ENCODE measurements at regions not wholly inside any gene's neighbourhood (a gene's known extent, or its start where the extent isn't known, plus 50 kb on each side); places are given as distances from the start of the nearest gene placed in this dataset.

DNA sequence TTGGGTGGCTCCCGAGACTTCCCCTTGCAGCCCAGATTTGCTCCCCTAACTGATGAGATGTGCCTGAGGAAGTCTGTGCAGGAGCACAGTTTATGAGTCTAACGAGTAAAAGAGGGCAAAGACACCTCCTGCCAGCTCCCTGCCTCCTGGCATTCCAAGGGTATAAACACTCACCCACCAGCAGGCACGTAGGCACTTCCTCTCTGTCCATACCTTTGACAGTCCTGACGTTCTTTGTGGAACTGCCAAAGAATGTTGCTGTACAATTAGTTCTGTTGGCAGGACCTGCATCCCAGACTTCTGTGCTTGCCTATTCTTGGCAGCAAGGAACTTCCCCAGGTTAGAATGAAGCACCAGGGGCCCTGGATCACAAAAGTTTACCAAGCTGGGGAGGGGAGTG is 889.3 kb downstream of the BCL11B start:
- TF ChIP-seq POLR2A (IDR thresholded peaks at IDR 0.05; ENCODE audit: low read depth, low read length) (no peak), POLR2AphosphoS5 (IDR thresholded peaks at IDR 0.05; ENCODE audit: insufficient read depth, low read depth, low read length) (no peak), EZH2 (IDR thresholded peaks at IDR 0.05; ENCODE audit: borderline replicate concordance, low read depth, low read length, severe bottlenecking) (no peak), MYC (IDR thresholded peaks at IDR 0.05; ENCODE audit: low read depth, low read length) (no peak)
- TF ChIP-seq, protein P1, sequence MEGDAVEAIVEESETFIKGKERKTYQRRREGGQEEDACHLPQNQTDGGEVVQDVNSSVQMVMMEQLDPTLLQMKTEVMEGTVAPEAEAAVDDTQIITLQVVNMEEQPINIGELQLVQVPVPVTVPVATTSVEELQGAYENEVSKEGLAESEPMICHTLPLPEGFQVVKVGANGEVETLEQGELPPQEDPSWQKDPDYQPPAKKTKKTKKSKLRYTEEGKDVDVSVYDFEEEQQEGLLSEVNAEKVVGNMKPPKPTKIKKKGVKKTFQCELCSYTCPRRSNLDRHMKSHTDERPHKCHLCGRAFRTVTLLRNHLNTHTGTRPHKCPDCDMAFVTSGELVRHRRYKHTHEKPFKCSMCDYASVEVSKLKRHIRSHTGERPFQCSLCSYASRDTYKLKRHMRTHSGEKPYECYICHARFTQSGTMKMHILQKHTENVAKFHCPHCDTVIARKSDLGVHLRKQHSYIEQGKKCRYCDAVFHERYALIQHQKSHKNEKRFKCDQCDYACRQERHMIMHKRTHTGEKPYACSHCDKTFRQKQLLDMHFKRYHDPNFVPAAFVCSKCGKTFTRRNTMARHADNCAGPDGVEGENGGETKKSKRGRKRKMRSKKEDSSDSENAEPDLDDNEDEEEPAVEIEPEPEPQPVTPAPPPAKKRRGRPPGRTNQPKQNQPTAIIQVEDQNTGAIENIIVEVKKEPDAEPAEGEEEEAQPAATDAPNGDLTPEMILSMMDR (IDR thresholded peaks at IDR 0.05; ENCODE audit: extremely low read depth in 1 of 2, insufficient read depth in 1 of 2, low read depth in 1 of 2, low read length in 2 of 2): no peak
